ENCODE measurements at regions not wholly inside any gene's neighbourhood (a gene's known extent, or its start where the extent isn't known, plus 50 kb on each side); places are given as distances from the start of the nearest gene placed in this dataset.

- no peak overlapping the region for H3K4me3 ChIP-seq (ENCODE audit: low read depth, low read length)
- no peak for TF ChIP-seq CTCF (IDR thresholded peaks at IDR 0.05; ENCODE audit: borderline replicate concordance, insufficient read depth, low read depth, low read length)
These were observed 197.2 kb upstream of the PAPPA start for GRCh38 chr9:115956371-115956770.

- H3K4me3 ChIP-seq (ENCODE audit: low read depth, low read length), result no peak overlapping the region
- TF ChIP-seq CTCF (IDR thresholded peaks at IDR 0.05; ENCODE audit: borderline replicate concordance, insufficient read depth, low read depth, low read length), result no peak
These were observed 196.0 kb upstream of the PAPPA start for GRCh38 chr9:115957585-115957984.

- no peak for TF ChIP-seq CTCF (IDR thresholded peaks at IDR 0.05; ENCODE audit: borderline replicate concordance, insufficient read depth, low read depth, low read length)
- no peak overlapping the region for H3K4me3 ChIP-seq (ENCODE audit: low read depth, low read length)
These were observed 188.8 kb upstream of the PAPPA start for GRCh38 chr9:115964710-115965347.

- no peak for TF ChIP-seq CTCF (IDR thresholded peaks at IDR 0.05; ENCODE audit: borderline replicate concordance, insufficient read depth, low read depth, low read length)
- H3K4me3 ChIP-seq (ENCODE audit: low read depth, low read length), result no peak overlapping the region
These were observed 186.9 kb upstream of the PAPPA start for GRCh38 chr9:115966660-115967059.

- TF ChIP-seq CTCF (IDR thresholded peaks at IDR 0.05; ENCODE audit: borderline replicate concordance, insufficient read depth, low read depth, low read length), result no peak
- no peak overlapping the region for H3K4me3 ChIP-seq (ENCODE audit: low read depth, low read length)
These were observed 184.5 kb upstream of the PAPPA start for GRCh38 chr9:115969096-115969495.

- no peak for TF ChIP-seq CTCF (IDR thresholded peaks at IDR 0.05; ENCODE audit: borderline replicate concordance, insufficient read depth, low read depth, low read length)
- no peak overlapping the region for H3K4me3 ChIP-seq (ENCODE audit: low read depth, low read length)
These were observed 181.2 kb upstream of the PAPPA start for GRCh38 chr9:115972362-115972761.

GRCh38 chr9:115972843-115973595 lies 180.6 kb upstream of the PAPPA start:
- no peak for TF ChIP-seq CTCF (IDR thresholded peaks at IDR 0.05; ENCODE audit: borderline replicate concordance, insufficient read depth, low read depth, low read length)
- H3K4me3 ChIP-seq (ENCODE audit: low read depth, low read length), result no peak overlapping the region
